Transverse colon (tissue), 4 donors: ENCODE measurements at regions not wholly inside any gene's neighbourhood (a gene's known extent, or its start where the extent isn't known, plus 50 kb on each side); places are given as distances from the start of the nearest gene placed in this dataset.
"Not testable (repeated sequence)": the region's sequence is repeated elsewhere in the genome, so short reads cannot be mapped to it uniquely, and the experiment has no call there.

Source experiments
- CTCF ChIP-seq, 5 experiments: fragments of 200-600 bp in 3 of 5; fragments of 450-650 bp in 2 of 5; sonication (generic) in 3 of 5; IDR thresholded peaks; 1 replicate in 2 of 5; 2 replicates in 3 of 5; pipeline ENCODE4 v1.5.1; 2016 to 2017; ENCODE audit warnings: antibody characterized with exemption in 5 of 5, inconsistent platforms in 3 of 5, mild to moderate bottlenecking in 2 of 5, moderate library complexity in 1 of 5
- EP300 ChIP-seq: sonication (generic); formaldehyde crosslinking; IDR thresholded peaks from one replicate; pipeline ENCODE4 v1.6.1; 2017; ENCODE audit warnings: antibody characterized with exemption, low read depth
- POLR2A ChIP-seq: fragments of 450-650 bp; IDR thresholded peaks from one replicate; pipeline ENCODE4 v1.6.1; 2016; ENCODE audit warnings: antibody characterized with exemption, mild to moderate bottlenecking, moderate library complexity
- POLR2AphosphoS5 ChIP-seq, 3 donors: sonication (generic); formaldehyde crosslinking; IDR thresholded peaks; one replicate each; pipeline ENCODE4 v1.6.1; 2016; ENCODE audit warnings: antibody characterized with exemption in 3 of 3

- not testable (repeated sequence) for TF ChIP-seq CTCF (IDR thresholded peaks at IDR 0.05); POLR2AphosphoS5 (IDR thresholded peaks at IDR 0.05); EP300; POLR2A
Observed at GRCh38 chr4:75317641-75318040, 196.6 kb downstream of the RCHY1 start.
